Pancreas (tissue), 10 donors: ENCODE measurements at regions not wholly inside any gene's neighbourhood (a gene's known extent, or its start where the extent isn't known, plus 50 kb on each side); places are given as distances from the start of the nearest gene placed in this dataset.
"Not testable (repeated sequence)": the region's sequence is repeated elsewhere in the genome, so short reads cannot be mapped to it uniquely, and the experiment has no call there.

Source experiments
- ATAC-seq, 4 donors: fragments of 200-7000 bp; cut with Tn5 transposase; one replicate each; pipeline versions ENCODE4 v1.8.0 to v1.9.1; 2020; ENCODE audit warnings: mild to moderate bottlenecking in 4 of 4, moderate library complexity in 4 of 4
- DNase-seq, 6 donors: peaks; one replicate each; pipeline ENCODE4 v3.0.0-alpha.2; 2020
- FAIRE-seq: peaks from 2 replicates; lab custom pipeline; 2012; peaks lifted over from hg19 to GRCh38; lab: Jason Lieb, UNC
- H3K27ac ChIP-seq, 4 donors: fragments of 200-600 bp; sonication (generic); 1 replicate in 3 of 4; 2 replicates in 1 of 4; pipeline versions ENCODE4 v1.5.0 to v1.8.0; 2020
- H3K27me3 ChIP-seq, 4 donors: fragments of 200-600 bp; one replicate each; pipeline ENCODE4 v1.8.0; 2021
- H3K36me3 ChIP-seq, 3 donors: fragments of 200-600 bp; sonication (generic) in 1 of 3; one replicate each; pipeline versions ENCODE4 v1.5.0 to v1.8.0; 2020 to 2021
- H3K4me1 ChIP-seq, 3 donors: fragments of 200-600 bp; one replicate each; pipeline ENCODE4 v1.8.0; 2021
- H3K4me3 ChIP-seq, 4 donors: fragments of 200-600 bp; sonication (generic) in 2 of 4; one replicate each; pipeline versions ENCODE4 v1.5.0 to v1.8.0; 2020 to 2021
- H3K9me3 ChIP-seq, 4 donors: fragments of 200-600 bp; one replicate each; pipeline ENCODE4 v1.8.0; 2021
- CTCF ChIP-seq, 4 donors: fragments of 200-600 bp; sonication (generic) in 3 of 4; IDR thresholded peaks; one replicate each; pipeline versions ENCODE4 v1.5.0 to v1.8.0; 2021; ENCODE audit warnings: antibody characterized with exemption in 4 of 4
- WGBS, 2 donors: extraction: QIAGEN DNeasy Blood & Tissue Kit; methylation state at CpG; one replicate each; pipeline ENCODE4 v1.1.7; 2013; 5-methylcytosine and 5-hydroxymethylcytosine counted together
- intact Hi-C, 3 donors: fragments of 100-400 bp; cut with DNase I; formaldehyde crosslinking; loops; one replicate each; pipeline versions ENCODE4 v1.11.1 to v1.14.2; 2022
- donor health status: healthy with polysubstance abuse.
- donor health status: DM: no; HTN: no; CAD: no; lungs with moderate emphysema.
- donor health status: DM: no; HTN: no; CAD: no.
- donor health status: control.
- donor health status: control.
- donor health status: Bipolar disorder and iron deficiency.
- donor health status: DM: yes; HTN: yes; CAD: no.
- donor health status: DM: no; HTN: no; CAD: no.
- donor health status: DM: no; HTN: no; CAD: no.
- donor health status: DM: yes; HTN: yes; CAD: no.

DNA sequence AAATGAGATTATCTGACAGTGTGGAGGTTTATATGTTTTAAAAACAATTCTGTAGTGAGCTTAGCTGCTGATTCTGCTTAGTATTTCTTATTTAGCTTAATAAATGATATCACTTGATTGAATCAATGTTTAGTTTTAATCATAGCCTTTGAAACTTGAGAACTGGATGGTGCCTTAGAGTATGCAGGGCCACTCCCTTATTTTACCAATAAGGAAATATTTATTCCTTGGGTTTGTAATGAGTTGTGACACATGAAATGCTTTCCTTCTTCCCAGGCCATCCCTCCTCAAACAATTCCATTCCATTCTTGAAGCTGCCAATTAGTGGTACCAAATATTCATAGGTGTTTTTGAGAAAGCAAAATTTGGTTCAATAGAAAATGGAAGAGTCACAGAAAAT lies 183.8 kb upstream of the DCC start:
- TF ChIP-seq CTCF (IDR thresholded peaks at IDR 0.05) = no peak
- no peak overlapping the region for H3K4me3 ChIP-seq
- no peaks in the 10 kb centered on the region for H3K9me3 ChIP-seq
- no peaks in the 10 kb centered on the region for H3K4me1 ChIP-seq
- no peaks in the 10 kb centered on the region for H3K36me3 ChIP-seq
- H3K27ac ChIP-seq = no peak overlapping the region
- DNase-seq = no peak
- no peak for ATAC-seq
- FAIRE-seq = no peak
- intact Hi-C loops = no loop called here
- H3K27me3 ChIP-seq = no peaks in the 10 kb centered on the region

- H3K4me3 ChIP-seq = no peak overlapping the region
- no peak for DNase-seq
- intact Hi-C loops = no loop called here
- 55 to 59% methylated on average over 2 of the region's 2 CpGs for WGBS, 2 donors
- no peak for TF ChIP-seq CTCF (IDR thresholded peaks at IDR 0.05)
- no peak overlapping the region for H3K27ac ChIP-seq
- H3K27me3 ChIP-seq = no peaks in the 10 kb centered on the region
- H3K36me3 ChIP-seq = no peaks in the 10 kb centered on the region
- no peaks in the 10 kb centered on the region for H3K4me1 ChIP-seq
- no peak for FAIRE-seq
- no peaks in the 10 kb centered on the region for H3K9me3 ChIP-seq
- no peak for ATAC-seq
These were observed 179.4 kb upstream of the DCC start for GRCh38 chr18:52160636-52161035.

DNA sequence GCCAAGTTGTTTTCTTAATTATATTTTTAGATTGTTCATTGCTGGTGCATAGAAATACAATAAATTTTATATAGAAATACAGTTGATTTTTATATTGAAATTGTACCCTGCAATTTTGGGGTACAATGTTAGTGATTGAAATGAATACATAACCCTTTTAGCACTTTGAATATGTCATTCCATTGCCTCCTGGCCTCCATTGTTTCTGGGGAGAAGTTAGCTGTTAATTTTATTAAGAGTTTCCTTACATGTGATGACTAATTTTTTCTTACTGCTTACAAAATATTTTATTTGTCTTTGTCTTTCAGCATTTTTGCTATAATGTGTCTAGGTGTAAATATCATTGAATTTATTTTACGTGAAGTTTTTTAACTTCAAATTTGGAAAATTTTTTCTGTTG lies 176.5 kb upstream of the DCC start:
- H3K4me3 ChIP-seq = no peak overlapping the region
- DNase-seq (no peak), ATAC-seq (no peak), FAIRE-seq (no peak)
- no peaks in the 10 kb centered on the region for H3K27me3 ChIP-seq
- no peaks in the 10 kb centered on the region for H3K4me1 ChIP-seq
- H3K9me3 ChIP-seq = no peaks in the 10 kb centered on the region
- no peaks in the 10 kb centered on the region for H3K36me3 ChIP-seq
- TF ChIP-seq CTCF (IDR thresholded peaks at IDR 0.05) = no peak
- intact Hi-C loops = no loop called here
- 84 to 97% methylated on average over 1 of the region's 1 CpG for WGBS, 2 donors
- no peak overlapping the region for H3K27ac ChIP-seq

DNA sequence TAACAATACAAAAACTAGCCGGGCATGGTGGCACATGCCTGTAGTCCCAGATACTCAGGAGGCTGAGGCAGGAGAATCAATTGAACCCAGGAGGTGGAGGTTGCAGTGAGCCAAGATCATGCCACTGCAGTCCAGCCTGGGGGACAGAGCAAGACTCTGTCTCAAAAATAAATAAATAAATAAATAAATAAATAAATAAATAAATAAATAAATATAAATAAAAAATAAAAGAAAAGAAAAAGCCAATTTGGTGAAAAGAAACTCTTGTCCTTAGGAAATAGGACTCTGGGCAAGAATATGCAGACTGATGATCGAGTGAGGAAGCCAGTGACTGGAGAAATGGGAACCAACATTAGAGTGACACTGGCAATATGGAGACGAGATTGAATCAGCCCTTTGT lies 171.9 kb upstream of the DCC start:
- H3K4me3 ChIP-seq, DNase-seq, intact Hi-C loops, ATAC-seq, H3K9me3 ChIP-seq, H3K27me3 ChIP-seq, FAIRE-seq, H3K4me1 ChIP-seq, H3K36me3 ChIP-seq, H3K27ac ChIP-seq: not testable (repeated sequence)
- 60 to 77% methylated on average over 3 of the region's 3 CpGs for WGBS, 2 donors

DNA sequence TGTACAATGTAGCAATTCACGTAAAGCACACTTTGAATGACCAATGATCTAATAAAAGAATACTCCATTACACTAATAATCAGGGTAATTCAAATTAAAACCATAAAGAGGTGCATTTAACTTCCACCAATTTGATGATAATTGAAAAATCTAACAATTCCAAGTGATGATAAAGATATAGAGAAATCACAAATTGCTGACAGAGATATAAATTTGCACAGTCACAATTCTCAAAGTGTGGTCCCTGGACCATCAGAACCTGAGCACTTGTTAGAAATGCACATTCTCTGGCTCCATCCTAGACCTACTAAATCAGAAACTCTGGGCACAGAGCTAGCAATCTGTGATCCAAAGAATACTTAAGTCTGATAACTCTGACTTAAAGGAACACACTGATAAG lies 165.8 kb upstream of the DCC start:
- Histone ChIP-seq H3K9me3 (no peaks in the 10 kb centered on the region), H3K4me3 (no peak overlapping the region), H3K4me1 (no peaks in the 10 kb centered on the region), H3K36me3 (no peaks in the 10 kb centered on the region), H3K27ac (no peak overlapping the region), H3K27me3 (no peaks in the 10 kb centered on the region)
- ATAC-seq (no peak), DNase-seq (no peak), FAIRE-seq (no peak)
- intact Hi-C loops = no loop called here
- 85 to 89% methylated on average over 1 of the region's 1 CpG for WGBS, 2 donors
- no peak for TF ChIP-seq CTCF (IDR thresholded peaks at IDR 0.05)

DNA sequence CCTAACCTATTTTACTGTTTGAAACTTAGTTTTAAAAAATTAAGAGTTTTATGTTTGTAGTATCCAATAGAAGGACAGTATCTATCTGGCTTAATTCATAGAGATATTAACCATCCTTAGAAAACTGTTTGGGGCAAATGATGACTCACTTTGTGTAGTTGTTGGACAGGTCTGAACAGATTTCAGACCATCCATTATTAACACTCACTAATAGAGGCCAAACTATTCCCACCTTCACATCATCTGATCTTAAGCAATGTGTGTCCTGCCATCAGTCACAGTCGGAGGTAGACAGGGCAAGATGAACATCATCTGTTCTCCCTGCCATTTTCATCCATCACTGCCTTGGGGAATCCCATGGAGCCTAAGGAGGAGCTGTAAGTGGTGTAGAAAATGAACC lies 164.6 kb upstream of the DCC start:
- H3K27me3 ChIP-seq = no peaks in the 10 kb centered on the region
- no peak overlapping the region for H3K27ac ChIP-seq
- H3K9me3 ChIP-seq = no peaks in the 10 kb centered on the region
- intact Hi-C loops = no loop called here
- no peak for FAIRE-seq
- DNase-seq = no peak
- ATAC-seq = no peak
- H3K4me3 ChIP-seq = no peak overlapping the region
- no peak for TF ChIP-seq CTCF (IDR thresholded peaks at IDR 0.05)
- 36 to 62% methylated on average over 1 of the region's 1 CpG for WGBS, 2 donors
- no peaks in the 10 kb centered on the region for H3K4me1 ChIP-seq
- H3K36me3 ChIP-seq = no peaks in the 10 kb centered on the region
